H54 (cell line): ENCODE measurements at regions not wholly inside any gene's neighbourhood (a gene's known extent, or its start where the extent isn't known, plus 50 kb on each side); places are given as distances from the start of the nearest gene placed in this dataset.

ENCODE experiments used
- DNase-seq: peaks from one replicate; pipeline ENCODE4 v3.0.0; 2011; ENCODE audit warnings: low spot score, mixed read lengths; ENCODE audit not compliant: insufficient read length
- FAIRE-seq: peaks from 3 replicates; lab custom pipeline; 2011; peaks lifted over from hg19 to GRCh38; lab: Jason Lieb, UNC
- POLR2A ChIP-seq: IDR thresholded peaks from 2 replicates; pipeline ENCODE4 v1.6.1; 2011; ENCODE audit warnings: low read depth, mild to moderate bottlenecking, low read length

DNA sequence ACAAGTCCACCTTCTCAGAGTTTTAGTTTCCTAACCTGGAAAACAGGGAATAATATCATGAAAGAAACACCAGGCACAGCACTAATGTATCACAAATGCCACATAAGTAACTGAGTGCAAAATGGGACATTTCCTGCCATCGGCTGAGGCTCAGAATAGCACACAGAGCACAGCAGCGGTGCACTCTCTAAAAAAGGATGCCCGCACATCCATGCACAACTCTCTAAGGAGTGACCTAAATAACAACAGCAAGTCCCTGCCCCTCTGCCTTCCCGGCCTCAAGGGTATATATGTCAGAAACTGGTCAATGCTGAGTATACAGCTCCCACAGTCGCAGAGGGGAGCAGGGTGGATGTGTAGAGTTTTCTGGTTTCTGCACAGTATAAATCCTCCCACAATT lies 100.1 kb upstream of the ERG start:
- DNase-seq (no peak), FAIRE-seq (no peak)
- no peak for TF ChIP-seq POLR2A

DNA sequence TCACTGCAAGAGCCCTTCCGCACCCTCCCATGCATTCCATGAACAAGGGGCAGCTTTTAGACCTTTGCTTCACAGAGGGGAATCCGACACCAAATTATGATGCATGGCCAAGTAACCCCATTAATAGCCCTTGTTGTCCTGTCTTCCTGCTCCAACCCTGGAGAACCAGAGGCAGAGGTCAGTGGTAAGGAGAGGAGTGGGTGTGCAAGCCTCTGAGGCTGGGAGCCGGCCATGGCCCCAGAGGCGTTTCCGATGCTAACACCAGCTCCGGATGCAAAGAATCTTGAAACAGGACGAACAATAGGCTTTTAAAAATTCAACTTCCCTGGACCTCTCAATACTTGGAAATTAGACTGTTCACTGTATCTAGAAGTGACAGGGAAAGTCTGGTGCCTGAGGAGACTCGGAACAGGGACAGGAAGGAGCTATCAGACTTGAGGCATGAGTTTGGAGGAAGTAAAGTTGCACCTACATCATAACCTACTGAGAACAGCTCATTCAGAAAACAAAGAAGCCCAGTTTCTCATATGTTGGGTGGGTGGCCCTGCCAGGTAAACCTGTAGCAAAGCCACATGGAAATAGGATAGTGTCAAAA lies 101.2 kb upstream of the ERG start:
- TF ChIP-seq POLR2A: no peak
- DNase-seq (no peak), FAIRE-seq (no peak)

DNA sequence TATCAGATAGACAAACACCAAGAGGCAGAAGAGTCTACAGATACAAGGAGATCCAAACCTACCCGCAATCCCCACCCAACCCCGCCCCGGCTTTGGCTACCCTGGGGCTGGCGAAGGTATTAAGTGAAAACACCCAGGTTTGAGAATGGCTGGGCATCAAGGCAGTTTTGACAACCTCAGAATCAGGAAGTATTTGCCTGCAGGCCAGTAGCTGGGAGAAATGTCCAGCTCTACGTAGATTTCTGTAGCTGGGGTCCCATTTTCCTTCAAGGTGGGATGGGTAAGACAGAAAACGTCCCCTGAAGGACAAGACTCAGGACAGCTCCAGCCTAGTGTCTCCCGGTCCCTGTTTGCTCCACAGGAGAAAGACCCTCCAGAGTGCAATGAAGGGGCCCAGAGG lies 101.8 kb upstream of the ERG start:
- DNase-seq: no peak
- FAIRE-seq: no peak
- TF ChIP-seq POLR2A: no peak

DNA sequence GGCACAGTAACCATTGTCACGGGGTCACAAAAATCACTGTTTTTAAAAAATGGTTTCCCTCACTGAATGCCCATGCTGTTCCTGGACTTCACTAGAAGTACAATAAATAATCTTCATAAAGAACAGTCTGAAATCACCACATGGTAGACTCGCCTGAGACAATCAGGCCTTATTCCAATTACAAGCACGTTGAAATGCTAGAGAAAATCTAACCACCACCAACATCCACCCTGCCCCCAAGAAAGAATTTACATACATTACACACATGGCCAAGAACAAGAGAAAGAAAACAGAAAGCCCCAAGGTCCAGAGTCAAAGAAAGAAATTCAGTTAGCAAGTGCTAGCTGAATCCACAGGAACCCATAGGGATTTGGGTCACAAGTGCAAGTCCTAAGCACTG lies 107.0 kb upstream of the ERG start:
- no peak for DNase-seq
- FAIRE-seq: no peak
- no peak for TF ChIP-seq POLR2A

DNA sequence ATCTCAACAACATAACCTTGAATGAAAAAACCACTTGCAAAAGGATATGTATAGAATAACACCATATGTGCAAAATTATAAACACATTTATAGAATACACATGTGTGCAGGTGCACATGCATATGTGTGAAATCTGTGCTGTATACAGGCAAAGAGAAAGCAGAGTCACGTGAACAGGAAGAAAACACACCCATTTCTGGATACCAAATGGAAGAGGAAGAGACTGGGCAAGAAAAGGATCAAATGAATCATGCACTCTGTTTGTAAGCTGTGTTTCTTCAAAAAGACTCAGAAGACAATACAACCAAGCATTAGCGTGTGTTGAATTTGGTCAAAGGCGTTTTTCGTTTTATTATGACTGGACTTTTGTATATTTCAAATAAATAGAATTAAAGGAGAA lies 111.3 kb upstream of the ERG start:
- no peak for TF ChIP-seq POLR2A
- FAIRE-seq (no peak), DNase-seq (no peak)

DNA sequence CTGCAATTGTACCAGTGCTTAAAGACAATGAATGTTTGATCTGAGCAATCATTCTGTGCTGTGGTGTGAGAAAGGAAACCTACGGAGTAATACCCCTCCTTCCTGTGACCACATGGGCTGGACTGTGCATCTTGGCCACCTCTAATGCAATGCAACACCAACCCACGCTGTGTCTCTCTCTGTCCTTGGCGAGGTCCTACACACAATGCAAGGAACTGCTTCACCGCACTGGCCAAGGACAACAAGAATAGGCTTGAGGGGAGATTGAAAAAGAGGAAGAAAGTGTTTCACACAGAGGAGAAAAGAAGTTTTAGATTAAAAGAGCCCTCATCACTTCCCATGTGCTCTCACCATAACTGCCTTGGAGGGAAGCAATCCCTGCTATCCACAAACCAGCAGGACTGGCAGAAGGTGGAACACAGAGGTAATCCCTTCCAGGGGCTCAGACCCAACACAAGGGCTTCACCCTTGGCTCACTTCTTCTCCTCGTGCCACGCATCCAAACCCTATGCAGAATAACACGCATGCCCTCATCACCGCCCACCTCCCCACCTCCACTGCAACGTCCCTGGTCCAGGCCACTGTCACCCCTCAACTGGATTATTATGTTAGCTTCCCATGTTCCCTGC lies 112.5 kb upstream of the ERG start:
- no peak for DNase-seq
- no peak for TF ChIP-seq POLR2A
- FAIRE-seq: no peak

DNA sequence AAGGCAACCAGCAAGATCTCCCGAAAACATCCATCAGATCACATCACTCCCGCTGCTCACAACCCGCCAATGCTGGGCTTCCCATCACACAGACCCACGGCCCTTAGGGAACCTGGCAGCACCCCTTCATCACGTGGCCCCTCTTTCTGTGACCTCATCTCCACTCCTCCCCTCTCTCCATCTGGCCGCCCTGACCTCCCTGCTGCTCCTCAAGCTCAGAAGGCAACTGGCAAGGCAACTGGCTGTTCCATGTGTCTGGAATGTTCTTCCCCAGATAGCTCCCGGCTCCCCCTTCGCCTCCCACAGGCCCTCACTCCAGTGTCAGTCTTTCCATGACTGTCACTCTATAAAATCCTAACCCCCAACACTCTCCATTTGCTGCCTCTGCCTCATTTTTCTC lies 113.0 kb upstream of the ERG start:
- FAIRE-seq: no peak
- no peak for DNase-seq
- no peak for TF ChIP-seq POLR2A

DNA sequence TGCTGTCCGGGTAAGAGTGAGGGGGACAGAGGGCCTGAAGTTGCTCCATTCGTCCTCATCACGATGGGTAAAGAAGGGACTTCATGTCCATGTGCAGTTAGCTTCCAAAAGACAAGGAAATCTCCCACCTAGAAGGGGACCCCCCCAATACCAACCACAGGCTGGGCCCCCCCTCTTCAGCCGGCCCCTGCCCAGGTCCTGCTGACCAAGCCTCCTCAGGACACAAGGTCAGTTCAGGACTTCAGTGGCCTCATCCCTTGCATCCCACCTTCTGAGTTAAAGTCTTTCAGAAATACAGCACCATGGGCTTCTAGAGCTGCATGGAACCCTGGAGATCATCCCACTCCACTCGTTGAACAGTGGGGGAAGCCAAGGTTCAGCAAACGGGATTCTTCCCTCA lies 115.4 kb upstream of the ERG start:
- FAIRE-seq (no peak), DNase-seq (no peak)
- no peak for TF ChIP-seq POLR2A

DNA sequence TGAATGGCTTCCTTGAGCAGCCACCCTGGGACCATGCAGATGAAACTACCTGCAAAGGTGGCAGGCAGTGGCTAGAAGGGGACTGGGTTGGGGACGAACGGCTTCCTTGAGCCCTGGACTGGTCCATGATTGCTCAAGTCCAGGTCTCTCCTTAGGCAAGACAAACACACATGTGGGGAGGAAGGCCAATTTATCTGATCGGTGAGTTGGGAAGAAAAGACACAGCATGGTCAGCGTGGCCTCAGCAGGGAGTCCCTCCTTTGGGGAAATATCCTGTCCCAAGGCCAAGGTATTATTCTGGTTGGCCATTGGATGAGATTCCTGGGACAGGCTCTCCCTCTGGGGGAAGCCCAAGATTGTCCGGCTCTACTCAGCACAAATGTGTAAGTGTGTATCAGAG lies 116.3 kb upstream of the ERG start:
- no peak for DNase-seq
- no peak for FAIRE-seq
- TF ChIP-seq POLR2A: no peak

DNA sequence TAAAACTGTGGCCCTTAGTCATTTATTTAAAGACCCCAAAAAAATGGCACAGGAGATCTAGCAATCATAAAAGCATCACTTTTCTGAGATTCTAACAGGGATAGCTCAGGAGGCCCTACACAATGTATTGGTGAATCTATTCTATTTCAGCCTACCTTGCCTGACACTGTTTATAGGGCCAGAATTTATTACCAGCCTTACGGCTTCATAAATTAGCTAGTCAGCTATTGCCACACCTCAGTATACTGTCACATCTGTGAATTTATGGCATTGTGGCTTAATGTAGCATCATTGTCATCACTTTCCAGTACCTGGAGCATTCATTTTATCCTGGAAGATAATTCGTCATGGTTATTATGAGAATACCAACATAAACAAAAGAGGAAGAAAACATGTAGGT lies 121.2 kb upstream of the ERG start:
- no peak for FAIRE-seq
- no peak for DNase-seq

DNA sequence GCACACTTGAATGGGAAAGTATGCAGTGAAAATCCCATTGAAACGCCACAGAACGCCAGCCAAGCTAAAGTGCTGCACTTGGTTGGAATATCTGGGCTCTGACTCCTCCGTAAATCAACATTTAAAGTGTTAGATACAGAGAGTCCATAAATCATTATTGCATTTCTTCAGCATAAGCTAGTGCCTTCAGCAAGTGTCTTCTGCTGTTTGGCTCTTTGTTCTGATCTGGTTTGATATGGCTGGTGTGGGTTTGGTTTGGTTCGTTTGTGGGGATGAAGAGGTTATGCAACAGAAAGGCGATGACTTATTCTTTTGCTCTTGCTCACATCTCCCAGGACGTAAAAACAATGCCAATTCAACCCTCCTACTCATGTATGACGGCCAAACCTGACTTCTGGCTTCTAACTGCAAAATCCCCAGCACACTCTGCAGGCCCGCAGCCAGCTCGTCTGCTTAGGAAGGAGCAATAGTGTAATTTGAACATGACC lies 121.8 kb upstream of the ERG start:
- DNase-seq (no peak), FAIRE-seq (no peak)
- no peak for TF ChIP-seq POLR2A

More for the DNA sequence above, 121.2 kb upstream of the ERG start:
- TF ChIP-seq POLR2A: no peak

DNA sequence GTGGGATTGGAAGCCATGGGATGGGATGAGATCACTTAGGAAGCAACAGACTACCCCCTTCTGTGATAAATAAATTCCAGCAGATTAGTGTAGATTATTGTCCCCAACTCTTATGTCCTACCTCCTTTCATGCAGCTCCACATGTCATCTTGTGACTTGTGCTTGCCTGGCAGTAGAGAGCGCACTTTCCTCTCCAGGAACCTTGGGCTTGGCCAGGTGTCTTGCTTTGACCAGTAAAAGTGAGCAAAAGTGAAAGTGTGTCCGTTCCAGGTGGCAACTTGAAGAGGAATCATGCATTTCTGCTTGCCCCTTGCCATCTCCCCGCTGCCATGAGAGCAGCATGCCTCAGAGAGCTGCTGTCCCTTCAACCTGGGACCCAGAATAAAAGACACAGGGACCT lies 122.9 kb upstream of the ERG start:
- FAIRE-seq (no peak), DNase-seq (no peak)
- TF ChIP-seq POLR2A: no peak

DNA sequence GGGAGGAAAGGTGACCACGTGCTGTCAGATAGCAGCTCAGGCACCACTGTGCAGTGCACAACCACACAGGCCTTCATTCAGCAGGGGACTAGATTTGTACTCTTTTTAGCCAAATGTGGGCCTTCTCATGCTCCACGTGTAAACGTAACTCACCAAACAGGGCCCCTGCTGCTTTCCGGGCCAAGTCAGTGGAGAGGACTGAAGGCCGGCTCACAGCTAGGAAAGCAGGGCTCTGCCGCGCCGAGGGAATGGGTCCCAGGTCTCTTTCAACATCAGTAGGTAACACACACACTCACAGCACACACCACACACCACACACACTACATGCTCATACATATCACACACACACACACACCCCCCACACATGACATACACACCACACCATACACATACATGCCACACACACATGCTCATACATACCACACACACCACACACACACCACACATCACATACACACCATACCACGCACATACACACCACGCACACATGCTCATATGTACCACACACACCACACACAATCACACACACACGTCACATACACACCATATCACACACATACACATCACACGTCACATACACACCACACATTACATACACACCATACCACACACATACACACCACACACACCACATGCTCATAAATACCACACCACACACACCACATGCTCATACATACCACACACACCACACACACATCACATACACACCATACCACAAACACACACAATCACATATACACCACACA lies 124.0 kb upstream of the ERG start:
- TF ChIP-seq POLR2A: no peak
- no peak for FAIRE-seq
- no peak for DNase-seq

DNA sequence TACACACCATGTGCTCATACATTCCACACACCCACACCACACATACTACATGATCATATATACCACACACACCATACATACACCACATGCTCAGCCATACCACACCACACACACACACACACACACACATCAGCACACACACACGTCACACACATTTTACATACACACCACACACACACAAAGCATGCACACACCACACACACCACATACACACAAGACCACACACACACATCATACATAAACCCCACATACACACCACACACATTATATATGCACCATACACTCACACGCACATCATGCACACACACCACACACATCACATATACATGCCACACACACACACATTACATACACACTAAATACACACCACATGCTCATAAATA lies 124.5 kb upstream of the ERG start:
- no peak for TF ChIP-seq POLR2A
- no peak for DNase-seq
- FAIRE-seq: no peak
